ENCODE measurements at regions not wholly inside any gene's neighbourhood (a gene's known extent, or its start where the extent isn't known, plus 50 kb on each side); places are given as distances from the start of the nearest gene placed in this dataset.

- no peak for FAIRE-seq
- POLR2A ChIA-PET = interaction anchor here (0.6 kb wide), 1 partner anchor 348 kb away, joined by 6 read pairs; no protein-coding TSS in a partner anchor
- CTCF ChIA-PET (ENCODE audit: low intra/inter-chr PET ratio) = no interaction called here
Measured at GRCh38 chr5:56388229-56388985, 155.3 kb upstream of the ANKRD55 start.

More at GRCh38 chr5:56388229-56388985, 155.3 kb upstream of the ANKRD55 start:
- DNase-seq (ENCODE audit: extremely low read depth in 1 of 4, low spot score in 3 of 4) = no peak
- in situ Hi-C loops (cut with MboI) = no loop called here
- ATAC-seq = no peak
- Histone ChIP-seq H3K4me2 (ENCODE audit: insufficient read depth, low read length) (no peak overlapping the region), H2AFZ (ENCODE audit: low read depth, low read length) (no peak overlapping the region), H3K79me2 (ENCODE audit: control insufficient read depth, insufficient read depth, low read length) (no peaks in the 10 kb centered on the region), H3K27ac (ENCODE audit: extremely low read depth, low read depth, low read length) (no peak overlapping the region), H3K4me3 (no peak overlapping the region), H3K36me3 (ENCODE audit: control insufficient read depth, insufficient read depth, low read length) (no peaks in the 10 kb centered on the region), H3K27me3 (ENCODE audit: control insufficient read depth in 2 of 2, insufficient read depth in 2 of 2, low read length in 2 of 2) (no peaks in the 10 kb centered on the region), H3K9ac (ENCODE audit: insufficient read depth in 1 of 2, low read depth in 2 of 2, low read length in 2 of 2) (no peak overlapping the region), H4K20me1 (replicated peaks; ENCODE audit: control insufficient read depth, insufficient read depth, low read length) (no peaks in the 10 kb centered on the region), H3K9me3 (replicated peaks; ENCODE audit: control insufficient read depth, insufficient read depth, low read depth, low read length) (no peaks in the 10 kb centered on the region), H3K4me1 (replicated peaks in 1 of 2; ENCODE audit: control insufficient read depth in 2 of 2, insufficient read depth in 2 of 2, low read length in 2 of 2) (peaks cover 0 to 4% of the 10 kb centered on the region in 2 experiments; a peak in 2 of 5 replicates), H3K9me1 (ENCODE audit: control insufficient read depth, insufficient read depth, low read length) (no peaks in the 10 kb centered on the region)
- 5% methylated on average over 1 of the region's 1 CpG for whole genome bisulfite sequencing (ENCODE audit: insufficient coverage, low coverage, missing lambda C conversion rate)
- BruUV-seq (replicated peaks) = no TSS peak
- intact Hi-C loops (cut with micrococcal nuclease) = no loop called here
- TF ChIP-seq CHAMP1 (IDR thresholded peaks at IDR 0.05) (no peak), MCM2 (IDR thresholded peaks at IDR 0.05; ENCODE audit: low read depth) (no peak), THRB (CRISPR knock-in tag; conservative IDR thresholded peaks at IDR 0.05) (no peak), RHOXF2B (CRISPR knock-in tag; conservative IDR thresholded peaks at IDR 0.05) (no peak), ZNF3 (CRISPR knock-in tag; IDR thresholded peaks at IDR 0.05) (no peak), BDP1 (IDR thresholded peaks at IDR 0.05; ENCODE audit: insufficient read depth, insufficient read length) (no peak), HDAC2 (IDR thresholded peaks at IDR 0.05) (no peak), RBBP5 (IDR thresholded peaks at IDR 0.05; ENCODE audit: borderline replicate concordance, insufficient read depth, low read length, poor library complexity, severe bottlenecking) (no peak), ZNF444 (CRISPR knock-in tag; IDR thresholded peaks at IDR 0.05) (no peak), ZNF384 (IDR thresholded peaks at IDR 0.05; ENCODE audit: low read depth, low read length) (no peak)
- TF ChIP-seq, protein P1, sequence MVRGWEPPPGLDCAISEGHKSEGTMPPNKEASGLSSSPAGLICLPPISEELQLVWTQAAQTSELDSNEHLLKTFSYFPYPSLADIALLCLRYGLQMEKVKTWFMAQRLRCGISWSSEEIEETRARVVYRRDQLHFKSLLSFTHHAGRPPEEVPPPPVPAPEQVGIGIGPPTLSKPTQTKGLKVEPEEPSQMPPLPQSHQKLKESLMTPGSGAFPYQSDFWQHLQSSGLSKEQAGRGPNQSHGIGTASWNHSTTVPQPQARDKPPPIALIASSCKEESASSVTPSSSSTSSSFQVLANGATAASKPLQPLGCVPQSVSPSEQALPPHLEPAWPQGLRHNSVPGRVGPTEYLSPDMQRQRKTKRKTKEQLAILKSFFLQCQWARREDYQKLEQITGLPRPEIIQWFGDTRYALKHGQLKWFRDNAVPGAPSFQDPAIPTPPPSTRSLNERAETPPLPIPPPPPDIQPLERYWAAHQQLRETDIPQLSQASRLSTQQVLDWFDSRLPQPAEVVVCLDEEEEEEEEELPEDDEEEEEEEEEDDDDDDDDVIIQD (CRISPR knock-in tag; IDR thresholded peaks at IDR 0.05) = no peak

Measured in K562 (cell line).